HEK293 (cell line): ENCODE measurements at regions not wholly inside any gene's neighbourhood (a gene's known extent, or its start where the extent isn't known, plus 50 kb on each side); places are given as distances from the start of the nearest gene placed in this dataset.

Experiments used
- EGR2 ChIP-seq: fragments of 450-650 bp; formaldehyde crosslinking; IDR thresholded peaks from 2 replicates; pipeline ENCODE4 v1.5.1; 2016; ENCODE audit warnings: low read depth, missing biosample characterization, missing genetic modification characterization
- GLIS2 ChIP-seq: fragments of 450-650 bp; formaldehyde crosslinking; IDR thresholded peaks from 2 replicates; pipeline ENCODE4 v1.5.1; 2016; ENCODE audit warnings: missing biosample characterization, missing genetic modification characterization
- KLF8 ChIP-seq: fragments of 450-650 bp; formaldehyde crosslinking; IDR thresholded peaks from 2 replicates; pipeline ENCODE4 v1.5.1; 2016; ENCODE audit warnings: missing biosample characterization, missing genetic modification characterization
- ZNF132 ChIP-seq: fragments of 450-650 bp; formaldehyde crosslinking; IDR thresholded peaks from 2 replicates; pipeline ENCODE4 v1.5.1; 2017; ENCODE audit warnings: missing biosample characterization, missing genetic modification characterization, borderline replicate concordance
- ZNF146 ChIP-seq: fragments of 450-650 bp; formaldehyde crosslinking; IDR thresholded peaks from 2 replicates; pipeline ENCODE4 v1.5.1; 2016; ENCODE audit warnings: missing biosample characterization, missing genetic modification characterization
- ZNF23 ChIP-seq: fragments of 450-650 bp; formaldehyde crosslinking; IDR thresholded peaks from 2 replicates; pipeline ENCODE4 v1.5.1; 2016; ENCODE audit warnings: missing biosample characterization, missing genetic modification characterization, borderline replicate concordance
- ZNF341 ChIP-seq: fragments of 450-650 bp; formaldehyde crosslinking; IDR thresholded peaks from 2 replicates; pipeline ENCODE4; 2016; ENCODE audit warnings: low read depth, missing biosample characterization, missing genetic modification characterization
- ZNF366 ChIP-seq: fragments of 450-650 bp; formaldehyde crosslinking; conservative IDR thresholded peaks from 2 replicates; pipeline ENCODE4 v1.5.1; 2016; ENCODE audit warnings: missing biosample characterization, missing genetic modification characterization
- ZNF423 ChIP-seq: fragments of 450-650 bp; formaldehyde crosslinking; IDR thresholded peaks from 2 replicates; pipeline ENCODE4 v1.5.1; 2016; ENCODE audit warnings: missing biosample characterization, missing genetic modification characterization
- ZNF48 ChIP-seq: fragments of 450-650 bp; formaldehyde crosslinking; IDR thresholded peaks from 2 replicates; pipeline ENCODE4 v1.5.1; 2016; ENCODE audit warnings: missing biosample characterization, missing genetic modification characterization
- ZNF623 ChIP-seq: fragments of 450-650 bp; formaldehyde crosslinking; IDR thresholded peaks from 2 replicates; pipeline ENCODE4 v1.5.1; 2016; ENCODE audit warnings: missing biosample characterization, missing genetic modification characterization
- ZNF660 ChIP-seq: fragments of 450-650 bp; IDR thresholded peaks from 2 replicates; pipeline ENCODE4 v1.5.1; 2018; ENCODE audit warnings: missing biosample characterization, mild to moderate bottlenecking, missing genetic modification characterization
- ZNF768 ChIP-seq: fragments of 450-650 bp; formaldehyde crosslinking; IDR thresholded peaks from 2 replicates; pipeline ENCODE4 v1.5.1; 2018; ENCODE audit warnings: missing biosample characterization, mild to moderate bottlenecking, missing genetic modification characterization
- ZNF792 ChIP-seq: fragments of 450-650 bp; formaldehyde crosslinking; IDR thresholded peaks from 2 replicates; pipeline ENCODE4 v1.5.1; 2016; ENCODE audit warnings: missing biosample characterization, missing genetic modification characterization
- TF ChIP-seq, protein P1 (sequence below): fragments of 450-650 bp; formaldehyde crosslinking; IDR thresholded peaks from 2 replicates; pipeline ENCODE4 v1.5.1; 2016; ENCODE audit warnings: missing biosample characterization, missing genetic modification characterization
- TF ChIP-seq, protein P2 (sequence below): fragments of 450-650 bp; formaldehyde crosslinking; IDR thresholded peaks from 2 replicates; pipeline ENCODE4 v1.5.1; 2016; ENCODE audit warnings: missing biosample characterization, missing genetic modification characterization
- TF ChIP-seq, protein P3 (sequence below): fragments of 450-650 bp; formaldehyde crosslinking; IDR thresholded peaks from 2 replicates; pipeline ENCODE4 v1.5.1; 2016; ENCODE audit warnings: missing biosample characterization, missing genetic modification characterization
- TF ChIP-seq, protein P4 (sequence below): fragments of 450-650 bp; formaldehyde crosslinking; conservative IDR thresholded peaks from 2 replicates; pipeline ENCODE4 v1.5.1; 2016; ENCODE audit warnings: low read depth, missing biosample characterization, missing genetic modification characterization
- TF ChIP-seq, protein P5 (sequence below): fragments of 450-650 bp; formaldehyde crosslinking; IDR thresholded peaks from 2 replicates; pipeline ENCODE4 v1.5.1; 2016; ENCODE audit warnings: missing biosample characterization, missing genetic modification characterization

DNA sequence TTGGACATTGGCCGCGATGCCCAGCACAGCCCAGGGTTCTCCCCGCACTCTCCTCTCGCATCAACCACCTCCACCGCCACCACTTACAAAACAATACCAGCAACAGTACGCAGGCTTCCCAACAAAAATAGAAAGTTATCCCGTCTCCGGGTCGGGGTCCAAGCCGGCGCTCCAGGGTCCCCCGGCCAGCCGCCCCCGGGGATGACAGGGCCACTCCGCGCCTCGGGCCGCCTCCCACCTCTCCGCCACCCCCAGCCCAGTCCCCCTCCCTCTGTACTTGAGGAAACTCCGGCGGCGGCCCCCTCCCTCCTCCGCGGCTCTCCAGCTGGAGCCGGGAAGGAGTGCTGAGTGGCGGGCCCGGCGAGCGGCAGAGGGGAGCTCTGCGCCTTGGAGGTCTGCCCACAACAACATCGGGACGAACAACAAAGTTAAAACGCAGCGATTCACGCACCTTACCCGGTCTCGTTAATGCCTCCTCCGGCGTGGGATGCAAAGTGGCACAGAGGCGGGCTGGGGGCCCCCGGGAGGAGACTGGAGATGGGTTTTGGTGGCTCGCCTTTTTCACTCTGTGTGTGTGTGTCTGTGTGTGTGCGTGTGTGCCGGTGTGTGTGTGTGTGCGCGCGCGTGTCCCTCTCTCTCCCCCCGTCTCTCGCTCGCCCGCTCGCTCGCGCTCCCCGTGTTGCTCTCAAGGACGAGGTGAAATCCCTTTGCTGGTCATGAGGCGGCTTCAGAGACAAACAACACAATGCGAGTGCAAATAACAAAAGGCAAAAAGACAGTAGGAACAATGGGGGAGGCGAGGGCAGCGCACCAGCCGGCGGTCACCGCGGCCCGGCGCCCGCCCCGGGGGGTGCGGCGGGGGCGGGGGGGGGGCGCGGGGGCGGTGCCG is 386.8 kb downstream of the BCAT1 start (continued):
- TF ChIP-seq, protein P1, sequence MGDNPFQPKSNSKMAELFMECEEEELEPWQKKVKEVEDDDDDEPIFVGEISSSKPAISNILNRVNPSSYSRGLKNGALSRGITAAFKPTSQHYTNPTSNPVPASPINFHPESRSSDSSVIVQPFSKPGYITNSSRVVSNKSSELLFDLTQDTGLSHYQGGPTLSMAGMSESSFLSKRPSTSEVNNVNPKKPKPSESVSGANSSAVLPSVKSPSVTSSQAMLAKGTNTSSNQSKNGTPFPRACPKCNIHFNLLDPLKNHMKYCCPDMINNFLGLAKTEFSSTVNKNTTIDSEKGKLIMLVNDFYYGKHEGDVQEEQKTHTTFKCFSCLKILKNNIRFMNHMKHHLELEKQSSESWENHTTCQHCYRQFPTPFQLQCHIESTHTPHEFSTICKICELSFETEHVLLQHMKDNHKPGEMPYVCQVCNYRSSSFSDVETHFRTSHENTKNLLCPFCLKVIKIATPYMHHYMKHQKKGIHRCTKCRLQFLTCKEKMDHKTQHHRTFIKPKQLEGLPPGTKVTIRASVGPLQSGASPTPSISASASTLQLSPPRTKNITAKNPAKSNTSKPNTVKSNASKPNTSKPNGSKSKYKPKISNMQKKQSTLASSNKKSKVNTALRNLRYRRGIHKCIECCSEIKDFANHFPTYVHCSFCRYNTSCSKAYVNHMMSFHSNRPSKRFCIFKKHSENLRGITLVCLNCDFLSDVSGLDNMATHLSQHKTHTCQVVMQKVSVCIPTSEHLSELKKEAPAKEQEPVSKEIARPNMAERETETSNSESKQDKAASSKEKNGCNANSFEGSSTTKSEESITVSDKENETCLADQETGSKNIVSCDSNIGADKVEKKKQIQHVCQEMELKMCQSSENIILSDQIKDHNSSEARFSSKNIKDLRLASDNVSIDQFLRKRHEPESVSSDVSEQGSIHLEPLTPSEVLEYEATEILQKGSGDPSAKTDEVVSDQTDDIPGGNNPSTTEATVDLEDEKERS = no peak
- TF ChIP-seq ZNF341 (tag by site-specific recombination) (peak; percentile 99), ZNF146 (tag by site-specific recombination) (no peak; the same call in 1 of the 2 replicates), ZNF48 (tag by site-specific recombination) (no peak), ZNF792 (tag by site-specific recombination) (peak; percentile 82), GLIS2 (tag by site-specific recombination) (peak; percentile 91), ZNF23 (tag by site-specific recombination) (no peak), ZNF768 (no peak; the same call in 1 of the 2 replicates), ZNF366 (peak; percentile 79; the same call in 1 of the 2 replicates), ZNF660 (no peak), ZNF423 (tag by site-specific recombination) (peak; percentile 35; the same call in 1 of the 2 replicates), ZNF132 (tag by site-specific recombination) (no peak), KLF8 (tag by site-specific recombination) (peak; percentile 48; the same call in 1 of the 2 replicates), ZNF623 (tag by site-specific recombination) (no peak), EGR2 (tag by site-specific recombination) (peak; percentile 73; the same call in 1 of the 2 replicates)
- TF ChIP-seq, protein P2, sequence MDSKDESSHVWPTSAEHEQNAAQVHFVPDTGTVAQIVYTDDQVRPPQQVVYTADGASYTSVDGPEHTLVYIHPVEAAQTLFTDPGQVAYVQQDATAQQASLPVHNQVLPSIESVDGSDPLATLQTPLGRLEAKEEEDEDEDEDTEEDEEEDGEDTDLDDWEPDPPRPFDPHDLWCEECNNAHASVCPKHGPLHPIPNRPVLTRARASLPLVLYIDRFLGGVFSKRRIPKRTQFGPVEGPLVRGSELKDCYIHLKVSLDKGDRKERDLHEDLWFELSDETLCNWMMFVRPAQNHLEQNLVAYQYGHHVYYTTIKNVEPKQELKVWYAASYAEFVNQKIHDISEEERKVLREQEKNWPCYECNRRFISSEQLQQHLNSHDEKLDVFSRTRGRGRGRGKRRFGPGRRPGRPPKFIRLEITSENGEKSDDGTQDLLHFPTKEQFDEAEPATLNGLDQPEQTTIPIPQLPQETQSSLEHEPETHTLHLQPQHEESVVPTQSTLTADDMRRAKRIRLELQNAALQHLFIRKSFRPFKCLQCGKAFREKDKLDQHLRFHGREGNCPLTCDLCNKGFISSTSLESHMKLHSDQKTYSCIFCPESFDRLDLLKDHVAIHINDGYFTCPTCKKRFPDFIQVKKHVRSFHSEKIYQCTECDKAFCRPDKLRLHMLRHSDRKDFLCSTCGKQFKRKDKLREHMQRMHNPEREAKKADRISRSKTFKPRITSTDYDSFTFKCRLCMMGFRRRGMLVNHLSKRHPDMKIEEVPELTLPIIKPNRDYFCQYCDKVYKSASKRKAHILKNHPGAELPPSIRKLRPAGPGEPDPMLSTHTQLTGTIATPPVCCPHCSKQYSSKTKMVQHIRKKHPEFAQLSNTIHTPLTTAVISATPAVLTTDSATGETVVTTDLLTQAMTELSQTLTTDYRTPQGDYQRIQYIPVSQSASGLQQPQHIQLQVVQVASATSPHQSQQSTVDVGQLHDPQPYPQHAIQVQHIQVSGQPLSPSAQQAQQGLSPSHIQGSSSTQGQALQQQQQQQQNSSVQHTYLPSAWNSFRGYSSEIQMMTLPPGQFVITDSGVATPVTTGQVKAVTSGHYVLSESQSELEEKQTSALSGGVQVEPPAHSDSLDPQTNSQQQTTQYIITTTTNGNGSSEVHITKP (tag by site-specific recombination) = peak; percentile 45
- TF ChIP-seq, protein P3, sequence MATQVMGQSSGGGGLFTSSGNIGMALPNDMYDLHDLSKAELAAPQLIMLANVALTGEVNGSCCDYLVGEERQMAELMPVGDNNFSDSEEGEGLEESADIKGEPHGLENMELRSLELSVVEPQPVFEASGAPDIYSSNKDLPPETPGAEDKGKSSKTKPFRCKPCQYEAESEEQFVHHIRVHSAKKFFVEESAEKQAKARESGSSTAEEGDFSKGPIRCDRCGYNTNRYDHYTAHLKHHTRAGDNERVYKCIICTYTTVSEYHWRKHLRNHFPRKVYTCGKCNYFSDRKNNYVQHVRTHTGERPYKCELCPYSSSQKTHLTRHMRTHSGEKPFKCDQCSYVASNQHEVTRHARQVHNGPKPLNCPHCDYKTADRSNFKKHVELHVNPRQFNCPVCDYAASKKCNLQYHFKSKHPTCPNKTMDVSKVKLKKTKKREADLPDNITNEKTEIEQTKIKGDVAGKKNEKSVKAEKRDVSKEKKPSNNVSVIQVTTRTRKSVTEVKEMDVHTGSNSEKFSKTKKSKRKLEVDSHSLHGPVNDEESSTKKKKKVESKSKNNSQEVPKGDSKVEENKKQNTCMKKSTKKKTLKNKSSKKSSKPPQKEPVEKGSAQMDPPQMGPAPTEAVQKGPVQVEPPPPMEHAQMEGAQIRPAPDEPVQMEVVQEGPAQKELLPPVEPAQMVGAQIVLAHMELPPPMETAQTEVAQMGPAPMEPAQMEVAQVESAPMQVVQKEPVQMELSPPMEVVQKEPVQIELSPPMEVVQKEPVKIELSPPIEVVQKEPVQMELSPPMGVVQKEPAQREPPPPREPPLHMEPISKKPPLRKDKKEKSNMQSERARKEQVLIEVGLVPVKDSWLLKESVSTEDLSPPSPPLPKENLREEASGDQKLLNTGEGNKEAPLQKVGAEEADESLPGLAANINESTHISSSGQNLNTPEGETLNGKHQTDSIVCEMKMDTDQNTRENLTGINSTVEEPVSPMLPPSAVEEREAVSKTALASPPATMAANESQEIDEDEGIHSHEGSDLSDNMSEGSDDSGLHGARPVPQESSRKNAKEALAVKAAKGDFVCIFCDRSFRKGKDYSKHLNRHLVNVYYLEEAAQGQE (tag by site-specific recombination) = 0 out of 2 replicates have a peak, but pooled peaks have one; percentile 17
- TF ChIP-seq, protein P4, sequence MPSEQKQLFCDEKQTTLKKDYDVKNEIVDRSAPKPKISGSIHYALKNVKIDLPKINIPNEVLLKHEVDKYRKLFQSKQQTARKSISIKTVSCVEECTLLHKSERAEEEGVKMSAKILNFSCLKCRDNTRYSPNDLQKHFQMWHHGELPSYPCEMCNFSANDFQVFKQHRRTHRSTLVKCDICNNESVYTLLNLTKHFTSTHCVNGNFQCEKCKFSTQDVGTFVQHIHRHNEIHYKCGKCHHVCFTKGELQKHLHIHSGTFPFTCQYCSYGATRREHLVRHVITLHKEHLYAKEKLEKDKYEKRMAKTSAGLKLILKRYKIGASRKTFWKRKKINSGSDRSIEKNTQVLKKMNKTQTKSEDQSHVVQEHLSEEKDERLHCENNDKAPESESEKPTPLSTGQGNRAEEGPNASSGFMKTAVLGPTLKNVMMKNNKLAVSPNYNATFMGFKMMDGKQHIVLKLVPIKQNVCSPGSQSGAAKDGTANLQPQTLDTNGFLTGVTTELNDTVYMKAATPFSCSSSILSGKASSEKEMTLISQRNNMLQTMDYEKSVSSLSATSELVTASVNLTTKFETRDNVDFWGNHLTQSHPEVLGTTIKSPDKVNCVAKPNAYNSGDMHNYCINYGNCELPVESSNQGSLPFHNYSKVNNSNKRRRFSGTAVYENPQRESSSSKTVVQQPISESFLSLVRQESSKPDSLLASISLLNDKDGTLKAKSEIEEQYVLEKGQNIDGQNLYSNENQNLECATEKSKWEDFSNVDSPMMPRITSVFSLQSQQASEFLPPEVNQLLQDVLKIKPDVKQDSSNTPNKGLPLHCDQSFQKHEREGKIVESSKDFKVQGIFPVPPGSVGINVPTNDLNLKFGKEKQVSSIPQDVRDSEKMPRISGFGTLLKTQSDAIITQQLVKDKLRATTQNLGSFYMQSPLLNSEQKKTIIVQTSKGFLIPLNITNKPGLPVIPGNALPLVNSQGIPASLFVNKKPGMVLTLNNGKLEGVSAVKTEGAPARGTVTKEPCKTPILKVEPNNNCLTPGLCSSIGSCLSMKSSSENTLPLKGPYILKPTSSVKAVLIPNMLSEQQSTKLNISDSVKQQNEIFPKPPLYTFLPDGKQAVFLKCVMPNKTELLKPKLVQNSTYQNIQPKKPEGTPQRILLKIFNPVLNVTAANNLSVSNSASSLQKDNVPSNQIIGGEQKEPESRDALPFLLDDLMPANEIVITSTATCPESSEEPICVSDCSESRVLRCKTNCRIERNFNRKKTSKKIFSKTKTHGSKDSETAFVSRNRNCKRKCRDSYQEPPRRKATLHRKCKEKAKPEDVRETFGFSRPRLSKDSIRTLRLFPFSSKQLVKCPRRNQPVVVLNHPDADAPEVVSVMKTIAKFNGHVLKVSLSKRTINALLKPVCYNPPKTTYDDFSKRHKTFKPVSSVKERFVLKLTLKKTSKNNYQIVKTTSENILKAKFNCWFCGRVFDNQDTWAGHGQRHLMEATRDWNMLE (tag by site-specific recombination) = 0 out of 2 replicates have a peak, but pooled peaks have one; percentile 9
- TF ChIP-seq, protein P5, sequence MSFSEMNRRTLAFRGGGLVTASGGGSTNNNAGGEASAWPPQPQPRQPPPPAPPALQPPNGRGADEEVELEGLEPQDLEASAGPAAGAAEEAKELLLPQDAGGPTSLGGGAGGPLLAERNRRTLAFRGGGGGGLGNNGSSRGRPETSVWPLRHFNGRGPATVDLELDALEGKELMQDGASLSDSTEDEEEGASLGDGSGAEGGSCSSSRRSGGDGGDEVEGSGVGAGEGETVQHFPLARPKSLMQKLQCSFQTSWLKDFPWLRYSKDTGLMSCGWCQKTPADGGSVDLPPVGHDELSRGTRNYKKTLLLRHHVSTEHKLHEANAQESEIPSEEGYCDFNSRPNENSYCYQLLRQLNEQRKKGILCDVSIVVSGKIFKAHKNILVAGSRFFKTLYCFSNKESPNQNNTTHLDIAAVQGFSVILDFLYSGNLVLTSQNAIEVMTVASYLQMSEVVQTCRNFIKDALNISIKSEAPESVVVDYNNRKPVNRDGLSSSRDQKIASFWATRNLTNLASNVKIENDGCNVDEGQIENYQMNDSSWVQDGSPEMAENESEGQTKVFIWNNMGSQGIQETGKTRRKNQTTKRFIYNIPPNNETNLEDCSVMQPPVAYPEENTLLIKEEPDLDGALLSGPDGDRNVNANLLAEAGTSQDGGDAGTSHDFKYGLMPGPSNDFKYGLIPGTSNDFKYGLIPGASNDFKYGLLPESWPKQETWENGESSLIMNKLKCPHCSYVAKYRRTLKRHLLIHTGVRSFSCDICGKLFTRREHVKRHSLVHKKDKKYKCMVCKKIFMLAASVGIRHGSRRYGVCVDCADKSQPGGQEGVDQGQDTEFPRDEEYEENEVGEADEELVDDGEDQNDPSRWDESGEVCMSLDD = peak; percentile 93
